NCI-H128 (cell line): ENCODE measurements at regions not wholly inside any gene's neighbourhood (a gene's known extent, or its start where the extent isn't known, plus 50 kb on each side); places are given as distances from the start of the nearest gene placed in this dataset.
"Not testable (repeated sequence)": the region's sequence is repeated elsewhere in the genome, so short reads cannot be mapped to it uniquely, and the experiment has no call there.

Experiments used
- DNase-seq: peaks from one replicate; lab custom pipeline; 2025; ENCODE audit not compliant: unreplicated experiment; lab: John Stamatoyannopoulos, UW

DNA sequence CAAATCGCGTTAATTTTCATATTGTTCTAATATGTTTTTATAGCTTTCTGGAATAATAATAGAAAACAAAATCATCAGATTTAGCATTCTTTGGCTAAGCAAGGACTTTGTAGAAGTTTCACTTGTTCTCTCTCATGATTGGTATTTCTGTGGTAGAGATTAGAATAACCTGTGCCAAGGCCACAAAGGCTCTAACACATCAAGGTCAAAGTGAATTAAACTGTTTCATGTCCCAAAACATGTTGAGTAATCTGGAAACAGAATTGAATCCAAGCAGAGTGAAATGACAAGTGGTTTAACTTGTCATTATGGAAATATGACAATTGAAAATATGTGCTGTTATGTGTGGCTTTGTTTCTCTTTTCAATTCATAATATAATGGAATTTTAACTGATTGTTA, 617.4 kb downstream of the CCDC85A start:
- no peak for DNase-seq

DNA sequence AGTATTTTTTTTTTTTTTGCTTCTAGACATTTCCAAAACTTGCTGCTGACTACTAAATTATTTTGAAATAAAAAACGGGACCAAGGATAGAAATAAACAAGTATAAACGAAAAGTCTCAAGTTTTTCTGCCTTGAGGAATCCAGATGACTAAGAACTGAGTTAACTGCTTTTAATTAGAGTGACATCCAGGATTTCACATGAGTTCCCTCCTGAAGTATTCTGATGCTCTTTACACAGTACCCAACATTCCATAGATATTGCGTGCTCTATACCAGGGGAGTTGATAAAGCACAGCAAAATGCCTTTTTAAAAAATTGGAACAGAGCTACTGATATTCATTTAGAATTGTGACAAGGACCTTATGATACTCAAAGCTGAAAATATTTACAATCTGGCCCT, 618.0 kb downstream of the CCDC85A start:
- no peak for DNase-seq

DNA sequence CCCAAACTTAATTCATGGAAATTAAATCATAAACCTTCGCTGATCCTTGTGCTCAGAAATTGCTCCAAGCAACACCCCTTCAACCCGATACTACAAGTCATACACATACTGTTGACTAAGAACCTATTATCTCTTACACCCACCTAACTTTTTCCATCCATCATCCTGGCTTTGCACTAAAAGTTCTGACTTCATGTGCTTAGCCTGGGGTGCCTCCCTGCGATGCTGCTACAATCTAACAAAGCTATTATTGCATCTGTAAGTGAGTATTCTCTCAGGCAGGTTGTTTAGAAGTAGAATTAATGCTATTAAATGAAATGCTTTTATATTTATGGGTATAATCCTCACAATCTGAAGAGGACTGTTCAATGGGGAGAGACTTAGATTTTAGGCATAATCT, 619.8 kb downstream of the CCDC85A start:
- DNase-seq: no peak

DNA sequence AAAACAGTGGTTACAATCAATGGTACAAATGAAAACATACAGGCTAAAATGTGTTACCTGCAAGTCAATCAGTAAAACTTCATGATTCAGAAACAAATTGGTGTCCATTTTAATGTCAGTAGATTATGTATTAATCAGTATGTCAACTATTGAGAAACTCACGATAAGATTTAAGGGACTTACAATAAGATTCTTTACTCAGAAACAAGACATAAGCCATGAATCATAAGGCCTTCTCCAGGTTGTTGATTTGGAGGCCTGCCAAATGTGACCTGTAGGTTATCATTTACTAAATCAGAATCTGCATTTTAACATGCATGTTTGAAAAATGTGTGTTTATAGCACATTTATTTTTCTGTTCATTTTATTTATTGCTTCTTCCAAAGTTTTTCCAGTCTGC, 623.1 kb downstream of the CCDC85A start:
- no peak for DNase-seq

DNA sequence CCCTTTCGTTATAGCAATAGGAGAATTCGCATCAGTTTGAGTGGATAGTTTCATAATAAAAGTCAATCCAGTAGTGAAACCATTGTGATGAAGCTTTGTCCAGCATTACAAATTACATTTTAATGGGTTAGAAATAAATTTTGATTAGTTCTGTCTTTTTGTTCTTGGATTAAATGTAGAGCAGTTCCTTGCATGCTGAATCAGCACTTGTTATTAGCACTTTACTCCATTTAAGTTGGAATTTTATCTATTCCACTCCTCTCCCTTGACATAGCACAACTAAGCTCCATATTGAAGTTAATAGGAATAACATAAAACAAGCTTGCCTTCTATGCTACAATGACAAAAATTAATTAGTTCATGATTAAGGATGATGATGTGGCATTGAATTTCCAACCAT, 624.1 kb downstream of the CCDC85A start:
- no peak for DNase-seq

DNA sequence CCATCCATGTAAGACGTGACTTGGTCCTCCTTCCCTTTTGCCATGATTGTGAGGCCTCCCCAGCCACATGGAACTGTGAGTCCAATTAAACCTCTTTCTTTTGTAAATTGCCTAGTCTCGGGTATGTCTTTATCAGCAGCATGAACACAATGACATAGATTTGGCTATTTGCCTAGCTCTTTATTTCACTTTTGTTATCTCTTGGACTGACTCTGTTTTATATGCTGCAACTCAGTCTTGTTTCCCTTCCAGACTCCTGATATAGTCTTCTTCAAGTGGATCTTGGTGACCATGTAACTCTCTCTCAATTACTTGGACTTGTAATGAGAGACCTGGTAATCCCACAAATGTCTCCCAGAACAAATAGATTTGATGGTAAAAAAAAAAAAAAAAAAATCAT, 627.6 kb downstream of the CCDC85A start:
- DNase-seq: no peak

DNA sequence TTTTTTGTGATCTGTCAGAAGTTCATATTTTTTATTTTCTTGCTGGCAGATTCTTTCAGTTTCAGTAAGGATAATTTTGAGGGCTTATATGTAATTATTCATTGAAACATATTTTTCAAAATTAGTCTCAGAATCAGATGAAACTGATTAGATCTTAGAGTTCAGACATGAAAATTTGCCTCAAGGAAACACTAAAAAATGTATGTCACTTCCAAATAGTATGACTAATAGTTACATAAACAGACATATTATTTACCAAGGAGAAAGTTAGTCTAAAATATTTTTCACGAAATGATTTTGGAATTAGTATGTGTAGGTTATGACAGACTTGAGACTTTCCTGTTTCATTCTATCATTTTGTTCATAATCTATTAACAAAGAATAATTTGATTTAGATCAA, 628.6 kb downstream of the CCDC85A start:
- DNase-seq: no peak

DNA sequence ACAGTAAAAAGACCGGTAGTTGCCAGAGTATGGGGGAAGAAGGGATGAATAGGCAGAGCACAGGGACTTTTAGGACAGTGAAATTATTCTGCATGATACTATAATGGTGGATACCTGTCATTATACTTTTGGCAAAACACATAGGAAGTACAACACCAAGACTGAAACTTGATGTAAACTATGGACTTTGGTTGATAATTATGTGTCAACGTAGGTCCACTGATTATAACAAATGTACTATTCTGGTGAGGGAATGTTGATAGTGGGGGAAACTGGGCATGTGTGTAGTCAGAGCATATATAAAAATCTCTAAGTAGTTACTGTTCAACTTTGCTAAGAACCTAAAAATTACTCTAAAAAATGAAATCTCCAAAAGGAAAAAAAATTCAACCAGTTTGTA, 629.7 kb downstream of the CCDC85A start:
- no peak for DNase-seq

DNA sequence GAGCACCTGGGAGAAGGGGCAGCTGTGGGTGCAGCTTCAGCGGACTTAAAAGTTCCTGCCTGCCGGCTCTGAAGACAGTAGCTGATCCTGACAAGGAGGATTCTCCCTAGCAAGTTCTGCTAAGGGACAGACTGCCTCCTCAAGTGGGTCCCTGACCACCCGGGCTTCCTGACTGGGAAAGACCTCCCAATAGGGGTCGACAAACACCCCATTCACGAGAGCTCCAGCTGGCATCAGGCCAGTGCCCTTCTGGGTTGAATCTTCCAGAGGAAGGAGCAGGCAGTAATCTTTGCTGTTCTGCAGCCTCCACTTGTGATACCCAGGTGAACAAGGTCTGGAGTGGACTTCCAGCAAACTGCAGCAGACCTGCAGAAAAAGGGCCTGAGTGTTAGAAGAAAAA, 632.9 kb downstream of the CCDC85A start:
- no peak for DNase-seq

DNA sequence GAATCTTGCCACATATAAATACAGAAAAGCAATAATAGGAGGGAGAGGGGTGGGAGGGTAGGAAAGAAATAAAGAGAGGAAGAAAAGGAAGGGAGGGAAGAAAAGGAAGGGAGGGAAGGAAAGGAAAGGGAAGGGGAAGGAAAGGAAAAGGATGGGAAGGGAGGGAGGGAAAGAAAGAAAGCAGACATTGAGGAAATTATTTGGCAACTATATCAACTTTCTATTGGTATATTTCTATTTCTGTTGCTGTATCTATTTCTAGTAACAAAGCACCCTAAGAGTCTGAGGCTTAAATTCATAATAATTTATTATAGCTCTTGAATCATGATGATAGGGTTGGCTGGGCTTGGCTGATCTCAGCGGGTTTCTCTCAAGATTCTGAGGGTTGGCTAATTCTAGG, 648.0 kb downstream of the CCDC85A start:
- no peak for DNase-seq

DNA sequence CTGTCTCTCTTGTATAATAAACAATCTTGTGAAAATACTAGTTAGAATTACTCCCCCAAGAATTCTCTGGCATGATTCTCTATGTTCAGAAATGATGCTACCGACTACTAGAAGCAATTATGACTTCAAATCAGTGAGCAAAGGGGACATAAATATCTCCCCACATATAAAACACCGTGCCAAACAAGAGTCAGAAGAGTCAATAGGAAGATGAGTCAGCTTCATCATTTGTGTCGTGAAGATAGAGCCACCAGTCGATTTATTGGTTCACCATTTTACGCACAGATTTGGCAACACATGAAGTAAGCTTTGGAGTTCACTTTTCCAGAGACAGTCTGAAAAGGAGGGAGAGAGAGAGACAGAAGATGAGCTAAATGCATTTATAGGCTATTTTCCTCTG, 650.9 kb downstream of the CCDC85A start:
- DNase-seq: no peak

DNA sequence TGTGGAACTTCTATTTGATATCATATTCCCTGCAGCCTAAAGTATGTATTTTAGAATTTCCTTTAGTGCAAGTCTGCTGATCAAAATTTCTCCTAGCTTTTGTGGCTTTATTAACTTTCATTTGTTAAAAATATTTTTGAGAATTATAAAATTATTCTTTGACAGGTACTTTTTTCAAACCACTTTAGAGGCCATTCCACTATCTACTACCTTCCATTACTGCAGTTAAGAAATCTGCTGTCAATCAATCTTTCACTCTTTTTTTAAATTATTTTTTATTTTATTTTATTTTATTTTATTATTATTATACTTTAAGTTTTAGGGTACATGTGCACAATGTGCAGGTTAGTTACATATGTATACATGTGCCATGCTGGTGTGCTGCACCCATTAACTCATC, 656.2 kb downstream of the CCDC85A start:
- DNase-seq: not testable (repeated sequence)

DNA sequence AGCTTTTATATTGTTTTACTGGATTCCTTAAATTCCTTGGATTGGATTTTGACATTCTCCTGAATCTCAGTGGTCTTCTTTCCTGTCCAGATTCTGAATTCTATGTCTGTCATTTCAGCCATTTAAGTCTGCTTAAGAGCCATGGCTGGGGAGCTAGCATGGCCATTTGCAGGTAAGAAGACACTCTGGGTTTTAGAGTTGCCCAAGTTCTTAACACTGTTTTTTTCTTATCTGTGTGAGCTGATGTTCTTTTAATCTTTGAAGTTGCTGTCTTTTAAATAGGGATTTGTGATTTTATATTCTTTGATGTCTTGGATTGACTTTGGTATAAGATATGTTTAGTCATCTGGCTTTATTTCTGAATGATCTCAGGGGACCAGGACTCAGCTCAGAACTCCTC, 677.2 kb downstream of the CCDC85A start:
- DNase-seq: no peak

DNA sequence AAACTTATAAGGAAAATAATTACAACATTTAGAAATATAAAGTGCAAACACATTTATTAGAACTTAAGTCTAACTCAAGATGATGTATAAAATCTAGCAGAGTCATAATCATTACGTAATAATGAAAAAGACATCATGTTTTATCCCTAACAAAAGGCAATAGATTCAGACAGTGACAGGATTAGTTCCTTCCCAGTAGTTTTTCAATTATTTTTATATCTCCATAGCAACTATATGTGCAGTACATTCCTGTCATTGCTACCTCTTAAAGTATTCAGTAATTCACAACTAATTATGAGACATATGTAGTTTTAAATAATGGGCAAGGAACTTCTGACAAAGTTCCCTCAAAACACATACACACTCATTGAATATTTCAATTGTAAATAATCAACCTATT, 687.9 kb downstream of the CCDC85A start:
- no peak for DNase-seq

DNA sequence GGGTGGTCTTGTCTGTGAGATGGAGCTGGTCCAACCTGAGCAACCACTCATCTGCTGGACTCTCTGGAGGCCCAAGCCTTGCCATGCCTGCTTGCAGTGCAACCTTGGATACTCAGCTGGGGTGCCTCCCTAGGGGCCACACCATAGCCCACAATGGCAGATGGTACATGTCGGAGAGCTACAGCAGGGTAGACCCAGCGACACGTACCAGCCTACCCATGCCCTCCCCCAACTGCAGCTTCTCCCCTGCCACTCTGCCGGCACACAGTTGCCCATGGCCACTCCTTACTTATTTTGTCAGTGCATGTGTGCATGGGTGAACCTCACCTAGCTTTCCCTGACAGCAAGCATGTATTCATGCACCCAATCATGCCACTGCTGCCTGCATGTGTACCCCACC, 690.9 kb downstream of the CCDC85A start:
- DNase-seq: no peak

DNA sequence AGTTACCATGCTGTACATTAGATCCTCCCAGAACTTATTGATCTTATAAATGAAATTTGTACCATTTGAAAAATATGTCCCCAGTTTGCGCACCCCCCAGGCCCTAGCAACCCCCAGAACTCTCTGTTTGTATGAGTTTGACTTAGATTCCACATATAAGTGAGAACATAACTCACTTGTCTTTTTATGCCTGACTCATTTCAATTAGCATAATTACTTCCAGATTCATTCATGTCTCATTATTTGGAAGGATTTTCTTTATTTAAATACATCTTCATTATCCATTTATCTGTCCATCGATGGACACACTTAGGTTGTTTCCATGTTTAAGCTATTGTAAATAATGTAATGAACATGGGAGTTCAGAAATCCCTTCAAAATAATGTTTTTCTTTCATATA, 705.9 kb downstream of the CCDC85A start:
- DNase-seq: no peak

DNA sequence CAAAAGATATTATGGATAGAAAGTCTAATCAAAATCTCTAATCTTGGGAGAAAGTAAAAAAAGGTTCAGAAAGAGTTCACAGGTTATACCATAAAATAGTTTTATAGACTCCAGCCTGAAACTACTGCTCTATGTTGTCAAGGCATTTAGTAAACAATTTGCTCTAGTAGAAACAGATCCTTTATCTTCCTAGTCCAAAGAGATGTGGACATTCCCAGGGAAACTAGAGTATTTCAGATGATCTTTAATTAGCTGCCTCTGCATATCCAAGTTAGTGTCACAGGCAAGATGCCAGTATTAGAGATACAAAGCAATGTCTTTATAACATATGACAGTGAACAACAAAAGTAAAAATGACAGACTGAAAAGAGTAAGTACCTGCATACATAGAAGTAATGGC, 708.6 kb downstream of the CCDC85A start:
- DNase-seq: no peak

DNA sequence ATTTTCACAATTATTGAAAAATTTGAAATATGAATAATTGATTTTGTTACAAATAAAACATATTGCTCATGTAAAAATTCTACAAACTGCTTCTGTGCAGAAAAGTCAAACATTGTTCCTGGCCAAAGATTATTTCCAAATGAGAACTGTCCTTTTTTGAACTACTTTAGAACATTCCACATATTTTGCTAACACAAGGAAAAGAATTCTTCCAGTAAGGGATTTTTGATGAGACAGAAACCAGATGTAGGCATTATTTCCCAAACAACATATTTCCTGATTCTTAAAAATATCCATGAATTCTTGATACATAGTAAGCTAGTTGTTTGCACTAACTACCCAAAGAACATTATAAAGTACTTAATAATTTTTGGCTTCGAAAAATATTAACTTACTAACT, 715.2 kb downstream of the CCDC85A start:
- no peak for DNase-seq

DNA sequence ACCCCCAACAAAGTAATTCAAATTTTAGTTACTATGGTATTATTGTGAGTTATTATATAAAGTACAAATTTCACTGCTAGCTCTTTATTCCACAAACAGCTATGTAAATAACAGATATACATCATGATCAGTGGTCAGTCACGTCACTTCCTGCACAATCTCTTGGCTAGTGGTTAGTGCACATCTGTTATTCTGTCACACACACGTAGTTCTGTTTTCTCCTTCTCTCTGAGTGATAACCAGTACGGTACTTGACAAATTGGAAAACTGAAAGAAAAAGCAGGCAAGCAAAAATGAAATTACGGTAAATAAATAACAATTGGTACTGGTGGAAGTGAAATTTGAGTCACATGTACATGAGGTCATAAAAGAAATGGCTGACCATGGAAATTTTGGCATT, 728.7 kb downstream of the CCDC85A start:
- no peak for DNase-seq

DNA sequence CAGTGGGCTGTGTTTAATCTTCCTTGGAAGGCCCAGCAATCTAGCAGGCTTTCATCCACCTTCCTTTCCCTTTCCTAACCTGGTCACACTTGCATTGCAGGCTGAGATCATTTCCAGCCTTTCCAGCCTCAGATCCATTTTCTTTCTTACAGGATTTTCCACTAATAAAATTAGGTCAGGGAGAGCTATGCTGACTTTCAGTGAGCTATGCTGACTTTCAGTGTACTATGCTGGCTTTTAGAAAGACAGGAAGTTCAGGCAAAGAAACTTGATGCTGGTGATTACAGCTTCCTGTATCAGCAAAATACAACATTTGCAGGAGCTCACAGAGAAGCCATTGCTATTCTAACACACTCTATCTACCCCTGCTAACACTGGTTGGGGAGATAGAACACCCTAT, 735.0 kb downstream of the CCDC85A start:
- DNase-seq: no peak

DNA sequence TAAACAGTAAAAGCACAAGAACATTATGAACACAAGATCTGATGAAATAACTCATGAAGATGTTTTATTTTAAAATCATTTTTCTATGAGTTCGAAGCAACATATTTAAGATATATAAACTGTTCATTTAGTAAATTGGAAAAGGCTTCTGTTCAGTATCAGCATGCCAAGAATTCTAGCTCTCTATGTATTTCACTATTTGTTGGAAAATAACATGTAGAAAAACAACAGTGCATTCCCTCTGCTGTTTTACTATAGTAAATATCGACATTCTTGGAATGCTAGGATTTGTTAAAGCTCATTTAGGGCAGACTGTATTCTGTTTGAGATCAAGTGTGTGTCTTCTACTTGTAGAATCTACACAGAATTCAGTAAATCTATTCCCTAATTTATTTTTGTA, 750.2 kb downstream of the CCDC85A start:
- DNase-seq: no peak

DNA sequence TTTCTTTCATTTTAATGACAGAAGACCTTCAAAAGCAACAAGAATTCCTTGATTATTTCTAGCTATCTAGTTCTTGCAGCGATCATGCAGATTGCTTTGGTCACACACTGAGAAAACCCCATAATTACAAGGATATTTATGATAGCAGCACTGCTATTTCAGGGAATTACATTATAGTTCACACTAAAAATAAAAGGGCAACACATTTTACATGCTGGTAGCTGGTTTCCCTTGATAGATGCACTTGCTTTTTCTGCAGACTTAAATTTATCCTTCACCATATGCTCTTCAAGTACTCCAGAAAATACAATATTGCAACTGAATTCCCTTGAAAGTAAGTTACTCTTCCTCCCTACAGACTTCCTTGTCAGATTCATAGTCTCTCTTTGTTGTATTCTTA, 751.1 kb downstream of the CCDC85A start:
- no peak for DNase-seq

DNA sequence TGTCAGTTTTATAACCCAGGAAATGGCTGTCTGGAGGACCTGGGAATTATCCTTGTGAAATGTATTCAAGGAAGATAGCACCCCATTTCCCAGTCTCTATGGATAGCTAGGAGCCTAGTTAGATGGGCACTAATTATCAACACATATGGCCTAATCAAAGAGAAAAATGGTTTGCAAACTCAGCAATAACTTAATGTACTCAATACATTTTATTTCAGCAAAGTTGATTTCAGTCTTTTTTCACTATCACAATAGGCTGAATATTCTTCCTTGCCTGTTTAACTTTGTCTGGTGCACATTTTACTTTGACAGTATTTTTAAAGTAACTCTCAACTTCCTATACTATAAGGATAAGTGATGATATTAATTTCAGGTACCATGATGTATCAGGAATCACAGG, 756.3 kb downstream of the CCDC85A start:
- DNase-seq: no peak

DNA sequence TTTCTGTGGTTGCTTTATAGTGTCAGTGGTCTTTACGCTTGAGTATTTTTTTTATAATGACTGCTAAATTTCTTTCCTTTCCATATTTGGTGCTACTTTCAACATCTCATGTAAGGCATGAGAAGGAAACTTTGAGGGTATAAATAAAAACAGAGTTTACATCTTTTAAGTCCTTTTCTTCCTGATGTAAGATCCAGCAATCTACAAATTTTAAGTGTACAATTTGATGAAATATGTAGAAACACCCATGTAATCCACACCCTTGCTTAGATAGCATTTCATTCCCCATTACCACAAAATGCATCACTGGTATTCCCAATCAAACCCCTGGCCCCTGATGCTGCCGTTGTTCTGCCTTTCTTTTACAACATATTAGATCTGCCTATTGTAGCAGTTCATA, 769.1 kb downstream of the CCDC85A start:
- no peak for DNase-seq
